ENCODE measurements at regions not wholly inside any gene's neighbourhood (a gene's known extent, or its start where the extent isn't known, plus 50 kb on each side); places are given as distances from the start of the nearest gene placed in this dataset.
"Not testable (repeated sequence)": the region's sequence is repeated elsewhere in the genome, so short reads cannot be mapped to it uniquely, and the experiment has no call there.

DNA sequence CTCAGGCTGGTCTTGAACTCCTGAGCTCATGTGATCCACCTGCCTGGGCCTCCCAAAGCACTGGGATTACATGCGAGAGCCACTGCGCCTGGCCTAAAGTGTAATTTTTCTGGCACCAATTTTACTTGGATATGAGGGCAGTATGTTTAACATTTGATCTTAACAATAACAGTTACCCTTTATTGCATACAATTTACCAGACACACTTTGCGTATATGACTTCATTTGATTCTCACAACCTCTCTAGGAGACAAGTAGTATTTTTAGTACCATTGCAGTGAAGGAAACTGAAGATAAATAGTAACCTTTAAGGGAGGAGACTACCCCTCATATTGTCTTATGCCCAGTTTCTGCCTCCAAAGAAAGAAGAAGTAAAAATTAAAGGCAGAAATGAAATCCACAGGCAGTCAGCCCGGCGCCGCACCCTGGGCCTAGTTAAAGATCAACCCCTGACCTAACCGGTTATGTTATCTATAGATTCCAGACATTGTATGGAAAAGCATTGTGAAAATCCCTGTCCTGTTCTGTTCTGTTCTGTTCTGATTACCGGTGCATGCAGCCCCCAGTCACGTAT is 54.0 kb downstream of the CYP26A1 start:
- not testable (repeated sequence) for DNase-seq

GRCh38 chr10:93131986-93132385 is 58.3 kb downstream of the CYP26A1 start:
- DNase-seq: no peak

DNA sequence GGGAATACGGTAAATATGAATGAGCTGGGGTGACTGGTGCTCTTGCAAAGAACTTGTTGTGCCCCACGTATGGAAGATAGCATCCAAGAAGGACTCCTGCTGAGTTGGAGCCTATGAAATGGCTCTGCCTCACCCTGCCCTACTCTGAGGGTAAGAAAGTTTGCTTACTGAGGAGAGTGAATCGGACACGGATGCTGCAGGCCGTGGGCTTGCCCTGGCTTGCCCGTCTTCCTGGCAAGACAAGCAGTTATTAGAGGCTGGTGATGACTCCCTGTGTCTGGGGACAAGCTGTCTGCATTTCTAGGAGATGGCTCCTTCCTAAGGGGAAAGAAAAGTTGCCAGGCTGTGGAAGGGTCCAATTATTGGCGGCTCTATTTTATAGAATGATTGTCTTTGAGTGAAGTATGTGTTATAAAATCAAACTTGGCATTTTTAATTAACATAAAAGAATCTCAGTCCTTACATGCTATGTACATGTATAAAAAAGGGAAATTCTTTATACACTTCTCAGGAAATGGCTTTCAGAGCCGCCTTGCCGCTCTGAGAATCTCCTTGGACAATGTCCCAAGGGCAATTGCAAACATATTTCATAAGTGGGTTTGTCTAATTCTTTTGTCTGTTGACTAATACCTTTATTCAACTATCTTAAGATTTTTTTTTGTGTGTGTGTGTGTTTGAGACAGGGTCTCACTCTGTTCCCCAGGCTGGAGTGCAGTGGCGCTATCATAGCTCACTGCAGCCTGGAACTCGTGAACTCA is 64.6 kb downstream of the CYP26A1 start:
- DNase-seq: no peak

GRCh38 chr10:93139059-93139655 is 65.5 kb downstream of the CYP26A1 start:
- DNase-seq: no peak

GRCh38 chr10:93142534-93142933 is 68.8 kb downstream of the CYP26A1 start:
- DNase-seq: no peak

- no peak for DNase-seq
These were observed 69.6 kb downstream of the CYP26A1 start for GRCh38 chr10:93143281-93143680.

DNA sequence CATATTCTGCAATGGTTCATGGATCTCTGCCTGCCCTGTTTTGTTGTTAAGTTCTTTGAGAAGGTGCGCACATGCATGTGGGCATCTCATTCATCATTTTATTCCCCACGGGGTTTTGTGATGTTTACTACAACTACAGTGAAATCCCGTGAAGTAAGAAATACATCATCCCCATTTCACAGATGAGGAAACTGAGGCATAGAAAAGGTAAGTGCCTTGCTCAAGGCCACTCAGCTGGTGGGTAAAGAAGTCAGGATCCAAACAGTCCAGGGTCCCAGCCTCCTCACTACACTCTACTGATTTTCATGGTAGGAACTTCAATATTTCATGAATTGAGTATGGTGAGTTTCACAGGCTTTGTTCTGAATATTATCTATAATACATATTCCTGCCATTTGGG is 72.6 kb downstream of the CYP26A1 start:
- DNase-seq: no peak

DNA sequence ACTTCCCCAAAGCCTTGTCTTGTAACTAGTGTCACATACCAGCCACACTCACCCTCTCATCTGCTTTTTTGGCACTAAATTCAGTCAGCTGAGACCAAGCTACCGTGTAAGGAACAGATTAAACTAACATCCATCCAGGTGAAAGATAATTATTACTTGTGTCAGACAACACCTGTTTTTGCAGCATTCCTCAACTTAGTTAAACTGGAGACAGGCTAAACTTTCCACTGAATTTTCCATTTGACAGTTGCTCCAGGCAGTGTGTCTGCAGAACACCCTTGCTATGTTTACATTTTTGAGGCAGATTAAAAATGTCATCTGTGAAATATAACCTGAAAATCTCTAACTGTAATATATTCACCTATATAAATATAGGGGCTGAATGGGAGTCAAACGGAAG is 73.6 kb downstream of the CYP26A1 start:
- no peak for DNase-seq

- no peak for DNase-seq
These were observed 74.8 kb downstream of the CYP26A1 start for GRCh38 chr10:93148476-93148875.

- no peak for DNase-seq
These were observed 76.1 kb downstream of the CYP26A1 start for GRCh38 chr10:93149761-93150160.

GRCh38 chr10:93150289-93150688 is 76.6 kb downstream of the CYP26A1 start:
- DNase-seq: no peak

GRCh38 chr10:93150990-93151547 is 77.4 kb downstream of the CYP26A1 start:
- DNase-seq: no peak

DNA sequence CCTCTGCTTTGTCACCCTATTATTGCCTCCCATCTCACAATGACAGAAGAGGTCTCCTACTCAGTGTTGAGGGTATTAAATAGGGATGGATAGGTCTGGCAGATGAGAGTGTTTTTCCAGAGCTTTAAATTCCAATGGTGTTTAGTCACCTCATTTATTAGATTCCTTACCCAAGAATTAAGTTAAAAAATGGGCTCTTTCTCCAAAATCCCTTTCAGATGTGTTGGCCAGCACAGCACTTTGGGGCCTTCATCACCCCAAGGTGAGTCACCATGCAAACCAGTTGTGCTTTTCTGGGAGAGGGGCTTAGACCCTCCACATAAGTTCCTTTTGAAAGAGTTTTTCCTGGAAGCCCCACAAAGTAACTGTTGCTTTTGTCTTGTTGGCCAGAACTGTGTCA is 78.4 kb downstream of the CYP26A1 start:
- DNase-seq: no peak

GRCh38 chr10:93154531-93154930 is 80.8 kb downstream of the CYP26A1 start:
- no peak for DNase-seq

- DNase-seq: no peak
These were observed 86.4 kb downstream of the CYP26A1 start for GRCh38 chr10:93160140-93160539.

DNA sequence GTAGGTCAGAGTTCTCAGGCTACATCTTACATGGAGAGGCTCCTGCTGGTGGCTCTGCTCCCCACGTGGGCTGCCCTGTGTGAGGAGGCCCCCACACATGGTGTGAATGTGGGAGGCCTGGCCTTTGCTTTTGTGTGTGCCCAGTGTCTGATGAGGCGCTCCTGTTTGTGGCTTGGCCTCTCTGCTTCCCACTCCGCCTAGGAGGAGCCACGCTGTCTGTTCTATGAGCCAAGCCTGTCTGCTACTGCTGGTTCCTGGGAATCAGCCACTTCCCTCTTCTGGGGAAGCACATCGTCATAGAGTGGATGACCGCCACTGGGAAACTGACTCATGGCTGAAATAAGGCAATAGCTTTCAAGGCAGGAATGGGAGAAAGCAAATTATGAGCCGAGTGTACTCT is 87.1 kb downstream of the CYP26A1 start:
- DNase-seq: peak; percentile 38

DNA sequence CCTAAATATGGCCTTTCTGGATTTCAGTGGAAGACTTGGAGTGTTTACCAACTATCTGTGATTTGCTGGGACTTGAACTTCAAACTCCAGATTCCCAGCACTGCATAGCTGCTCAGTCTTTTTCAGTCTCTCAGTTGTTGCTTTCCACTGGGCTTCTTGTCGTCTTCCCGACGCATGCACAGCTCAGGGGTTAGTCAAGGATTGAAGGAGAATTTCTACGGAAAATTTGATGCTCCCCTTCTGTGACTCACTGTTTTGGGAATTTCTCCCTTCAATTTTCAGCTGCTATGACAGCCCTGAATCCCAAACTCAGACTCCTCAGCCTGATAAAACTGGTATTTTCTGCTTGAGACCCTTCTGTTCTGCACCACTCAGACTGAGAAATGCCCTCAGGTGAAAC is 91.7 kb downstream of the CYP26A1 start:
- no peak for DNase-seq

GRCh38 chr10:93166134-93166533 is 92.4 kb downstream of the CYP26A1 start:
- no peak for DNase-seq

GRCh38 chr10:93171837-93172236 is 98.1 kb downstream of the CYP26A1 start:
- DNase-seq: no peak

DNA sequence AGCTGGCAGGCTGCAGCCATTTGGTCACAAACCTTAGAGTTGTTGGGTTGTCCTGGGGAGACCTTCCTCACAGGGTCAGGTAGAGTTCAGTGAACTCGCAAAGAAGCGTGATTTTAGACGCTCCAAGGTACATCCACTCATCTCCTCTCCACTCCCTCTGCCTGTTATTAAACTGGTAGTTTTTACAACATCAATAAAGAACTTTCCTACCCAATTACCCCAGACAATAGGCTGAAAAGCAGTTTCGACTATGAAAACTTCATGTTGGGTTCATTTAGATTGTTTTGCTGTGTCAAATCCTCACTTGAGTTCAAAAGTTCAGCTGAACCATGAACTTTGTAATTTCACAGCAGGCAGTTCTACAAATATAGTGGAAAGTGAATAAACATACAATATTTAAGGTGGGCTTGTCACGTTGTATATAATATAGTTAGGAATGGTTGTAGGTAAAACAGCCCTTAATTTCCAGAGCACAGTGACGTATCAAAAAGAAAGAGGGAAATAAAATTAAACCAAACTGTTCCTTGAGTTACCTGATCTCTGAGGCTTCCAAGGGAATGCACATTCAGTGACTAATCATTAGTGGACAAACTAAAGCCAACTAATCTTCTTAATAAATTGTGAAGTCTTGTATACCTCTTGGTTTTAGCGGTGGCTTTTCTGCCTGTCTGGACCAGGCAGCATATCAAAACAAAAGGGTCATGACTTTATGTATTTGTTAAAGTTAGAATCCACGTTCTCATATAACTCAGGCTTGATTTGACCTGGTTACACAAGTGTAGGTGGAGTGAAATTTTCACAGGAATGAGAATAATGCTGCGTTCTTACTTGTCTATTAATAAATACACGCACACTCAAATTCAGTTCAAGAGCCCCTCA is 100.5 kb downstream of the CYP26A1 start:
- no peak for DNase-seq

GRCh38 chr10:93175490-93175889 is 101.8 kb downstream of the CYP26A1 start:
- no peak for DNase-seq

- no peak for DNase-seq
These were observed 103.8 kb downstream of the CYP26A1 start for GRCh38 chr10:93177511-93177910.

DNA sequence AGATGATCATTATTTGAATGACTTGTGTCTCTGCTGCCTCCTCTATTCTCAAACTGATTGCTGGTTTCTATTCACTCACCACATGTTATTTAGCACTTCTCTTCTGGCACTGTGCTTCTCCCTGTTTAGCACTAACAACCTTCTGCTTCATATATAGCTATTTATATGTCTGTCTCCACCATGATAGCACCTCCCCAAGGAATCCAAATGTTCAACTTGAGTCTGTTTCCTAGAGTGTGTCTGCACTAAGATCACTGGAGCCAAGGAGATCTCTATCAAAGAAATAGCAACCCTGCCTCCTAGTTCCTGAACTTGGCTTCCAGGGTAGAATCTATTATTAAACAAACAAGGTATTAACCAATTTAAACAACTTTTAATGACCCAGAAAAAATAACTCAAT is 104.5 kb downstream of the CYP26A1 start:
- DNase-seq: no peak

Measured in CD4-positive, alpha-beta T cell treated with Interferon gamma for 1 hour (primary cell).